ENCODE measurements at regions not wholly inside any gene's neighbourhood (a gene's known extent, or its start where the extent isn't known, plus 50 kb on each side); places are given as distances from the start of the nearest gene placed in this dataset.

DNA sequence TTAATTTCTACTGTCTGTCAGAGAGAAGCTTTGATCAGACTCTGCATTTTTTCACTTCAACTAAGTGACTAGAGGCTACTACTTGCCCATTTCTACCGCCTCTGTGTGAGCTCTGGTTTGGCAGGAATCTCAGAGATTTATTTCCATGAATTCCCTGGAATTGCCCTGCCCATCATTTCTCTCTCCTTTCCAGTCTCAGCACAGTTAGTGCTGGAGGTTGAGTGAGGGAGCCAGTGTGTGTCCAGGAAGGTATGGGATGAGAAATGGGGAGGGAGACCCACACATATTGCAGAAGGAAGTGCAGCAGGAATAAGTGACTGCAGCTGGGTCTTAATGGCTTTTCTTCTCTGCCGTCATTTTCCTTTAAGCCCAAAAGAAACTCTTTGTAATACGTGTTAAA is 443.1 kb upstream of the ZNF462 start (continued):
- TF ChIP-seq TEAD4 (IDR thresholded peaks at IDR 0.05; ENCODE audit: low read depth, low read length): no peak
- TF ChIP-seq SIRT6 (IDR thresholded peaks at IDR 0.05; ENCODE audit: low read length): no peak

All from H1 (cell line).